H1 (cell line): ENCODE measurements at regions not wholly inside any gene's neighbourhood (a gene's known extent, or its start where the extent isn't known, plus 50 kb on each side); places are given as distances from the start of the nearest gene placed in this dataset.

ENCODE experiments used
- CTCF ChIA-PET: fragments of 300-600 bp; sonication (Branson Sonifier 250); formaldehyde crosslinking; loops from one replicate; lab custom pipeline; 2021; ENCODE audit not compliant: partially characterized antibody; lab: Charles Lee
- POLR2A ChIA-PET: fragments of 300-600 bp; sonication (Branson Sonifier 250); formaldehyde crosslinking; loops from one replicate; lab custom pipeline; 2021; ENCODE audit warnings: inconsistent platforms; ENCODE audit not compliant: partially characterized antibody; lab: Charles Lee
- DNase-seq, 2 experiments: peaks; one replicate each; pipeline versions ENCODE4 v3.0.0 to v3.0.0-alpha.2; 2010 to 2022; ENCODE audit warnings: low spot score in 2 of 2, low read depth in 1 of 2, mixed read lengths in 1 of 2
- FAIRE-seq: peaks from 2 replicates; lab custom pipeline; 2011; peaks lifted over from hg19 to GRCh38; lab: Jason Lieb, UNC
- H2AFZ ChIP-seq: 2 replicates; pipeline ENCODE4 v1.8.1; 2012; ENCODE audit warnings: low read length, inconsistent platforms
- H2AK5ac ChIP-seq: 2 replicates; pipeline ENCODE4 v1.6.1; 2013; ENCODE audit warnings: low read depth, low read length
- H2BK120ac ChIP-seq: replicated peaks from 2 replicates; pipeline ENCODE3; 2013; ENCODE audit warnings: low read depth, low read length, inconsistent platforms
- H2BK12ac ChIP-seq: 2 replicates; pipeline ENCODE4 v1.6.1; 2013; ENCODE audit warnings: low read depth, low read length
- H2BK15ac ChIP-seq: 2 replicates; pipeline ENCODE4 v1.6.1; 2013; ENCODE audit warnings: low read length
- H2BK20ac ChIP-seq: 2 replicates; pipeline ENCODE4 v1.6.1; 2013; ENCODE audit warnings: low read length
- H2BK5ac ChIP-seq: 2 replicates; pipeline ENCODE4 v1.6.1; 2013; ENCODE audit warnings: low read depth, low read length
- H3K14ac ChIP-seq: 2 replicates; pipeline ENCODE4 v1.6.1; 2013; ENCODE audit warnings: inconsistent platforms; ENCODE audit not compliant: insufficient read length
- H3K18ac ChIP-seq: 2 replicates; pipeline ENCODE4 v1.6.1; 2013; ENCODE audit warnings: low read length; ENCODE audit errors: extremely low read depth
- H3K23ac ChIP-seq: 2 replicates; pipeline ENCODE4 v1.6.1; 2013; ENCODE audit warnings: inconsistent platforms; ENCODE audit not compliant: insufficient read length
- H3K23me2 ChIP-seq: 2 replicates; pipeline ENCODE4 v1.6.1; 2013; ENCODE audit warnings: low read depth, low read length
- H3K27ac ChIP-seq: 2 replicates; pipeline ENCODE4 v1.6.1; 2011; ENCODE audit warnings: low read depth, low read length, inconsistent platforms
- H3K27me3 ChIP-seq, 4 experiments: replicated peaks in 1 of 4; 1 replicate in 1 of 4; 2 replicates in 3 of 4; pipeline versions ENCODE4 v1.6.1 to v1.8.1; 2011 to 2013; ENCODE audit warnings: low read length in 3 of 4, mild to moderate bottlenecking in 3 of 4, inconsistent platforms in 2 of 4, mixed read lengths in 2 of 4, moderate library complexity in 1 of 4; ENCODE audit not compliant: control insufficient read depth in 3 of 4, insufficient read depth in 3 of 4; ENCODE audit errors: extremely low read depth in 1 of 4
- H3K36me3 ChIP-seq, 4 experiments: 2 replicates each; pipeline versions ENCODE4 v1.6.1 to v1.8.1; 2011 to 2013; ENCODE audit warnings: mild to moderate bottlenecking in 4 of 4, low read length in 3 of 4, moderate library complexity in 2 of 4, control low read depth in 1 of 4, inconsistent platforms in 1 of 4; ENCODE audit not compliant: insufficient read depth in 4 of 4, control insufficient read depth in 2 of 4
- H3K4ac ChIP-seq: replicated peaks from 2 replicates; pipeline ENCODE3; 2013; ENCODE audit warnings: low read length, low read depth, mixed read lengths, inconsistent platforms; ENCODE audit not compliant: insufficient read length
- H3K4me1 ChIP-seq, 4 experiments: replicated peaks in 1 of 4; 1 replicate in 1 of 4; 2 replicates in 3 of 4; pipeline versions ENCODE4 v1.6.1 to v1.8.1; 2011 to 2013; ENCODE audit warnings: low read length in 3 of 4, inconsistent platforms in 2 of 4, mixed read lengths in 1 of 4; ENCODE audit not compliant: insufficient read depth in 4 of 4, control insufficient read depth in 3 of 4
- H3K4me2 ChIP-seq, 2 experiments: 2 replicates each; pipeline versions ENCODE4 v1.6.1 to v1.8.1; 2011 to 2013; ENCODE audit warnings: low read depth in 2 of 2, low read length in 2 of 2, control low read depth in 1 of 2, inconsistent platforms in 1 of 2, mild to moderate bottlenecking in 1 of 2; ENCODE audit not compliant: insufficient read depth in 1 of 2
- H3K4me3 ChIP-seq, 4 experiments: fragments of 200-600, 300-600 bp in 1 of 4; sonication (generic), shearing (Covaris generic), sonication (Bioruptor Twin) in 1 of 4; 2 replicates each; pipeline versions ENCODE4 v1.5.1 to v1.8.1; 2011 to 2016; ENCODE audit warnings: low read length in 4 of 4, low read depth in 3 of 4, control low read depth in 2 of 4, inconsistent platforms in 2 of 4, mild to moderate bottlenecking in 2 of 4, mixed read lengths in 1 of 4, moderate library complexity in 1 of 4; ENCODE audit not compliant: insufficient read depth in 2 of 4; ENCODE audit errors: extremely low read depth in 1 of 4
- H3K56ac ChIP-seq: replicated peaks from 2 replicates; pipeline ENCODE3; 2013; ENCODE audit warnings: low read depth, mild to moderate bottlenecking, mixed read lengths, low read length, inconsistent platforms; ENCODE audit not compliant: insufficient read length
- H3K79me1 ChIP-seq: 2 replicates; pipeline ENCODE4 v1.6.1; 2013; ENCODE audit warnings: low read depth, low read length, control low read depth
- H3K79me2 ChIP-seq, 2 experiments: 2 replicates each; pipeline versions ENCODE4 v1.6.1 to v1.8.1; 2012 to 2013; ENCODE audit warnings: low read length in 2 of 2, mild to moderate bottlenecking in 2 of 2, inconsistent platforms in 1 of 2; ENCODE audit not compliant: insufficient read depth in 2 of 2, control insufficient read depth in 1 of 2
- H3K9ac ChIP-seq, 4 experiments: replicated peaks in 1 of 4; 1 replicate in 1 of 4; 2 replicates in 3 of 4; pipeline versions ENCODE4 v1.6.1 to v1.8.1; 2011 to 2013; ENCODE audit warnings: low read depth in 3 of 4, low read length in 3 of 4, control low read depth in 2 of 4, mild to moderate bottlenecking in 2 of 4, moderate library complexity in 2 of 4, inconsistent platforms in 1 of 4; ENCODE audit errors: extremely low read depth in 1 of 4
- H3K9me3 ChIP-seq, 2 experiments: 2 replicates each; pipeline versions ENCODE4 v1.6.1 to v1.8.1; 2012 to 2013; ENCODE audit warnings: mild to moderate bottlenecking in 2 of 2, moderate library complexity in 2 of 2, control low read depth in 1 of 2, inconsistent platforms in 1 of 2, low read depth in 1 of 2, low read length in 1 of 2, mixed read lengths in 1 of 2; ENCODE audit not compliant: insufficient read depth in 2 of 2
- H4K20me1 ChIP-seq, 2 experiments: replicated peaks in 1 of 2; 2 replicates each; pipeline versions ENCODE3 to v1.8.1; 2011 to 2013; ENCODE audit warnings: inconsistent platforms in 2 of 2, low read length in 2 of 2, mild to moderate bottlenecking in 1 of 2; ENCODE audit not compliant: insufficient read depth in 2 of 2, control insufficient read depth in 1 of 2
- H4K5ac ChIP-seq: 2 replicates; pipeline ENCODE4 v1.6.1; 2013; ENCODE audit warnings: low read length, low read depth, mixed read lengths, inconsistent platforms; ENCODE audit not compliant: insufficient read length
- H4K8ac ChIP-seq: 2 replicates; pipeline ENCODE4 v1.8.0; 2013; ENCODE audit warnings: mild to moderate bottlenecking, moderate library complexity, low read length, inconsistent platforms; ENCODE audit not compliant: insufficient read depth; ENCODE audit errors: extremely low read depth
- H4K91ac ChIP-seq: replicated peaks from 2 replicates; pipeline ENCODE3; 2013; ENCODE audit warnings: low read length, mixed read lengths, inconsistent platforms; ENCODE audit not compliant: insufficient read length
- CBX5 ChIP-seq: fragments of 300-800, 300-1000 bp; sonication (generic); IDR thresholded peaks from 2 replicates; pipeline ENCODE4 v1.7.1; 2016; ENCODE audit warnings: antibody characterized with exemption, low read length, low read depth
- CREB1 ChIP-seq: IDR thresholded peaks from 2 replicates; pipeline ENCODE4 v1.6.1; 2012; ENCODE audit warnings: inconsistent platforms
- SIX5 ChIP-seq: IDR thresholded peaks from 2 replicates; pipeline ENCODE4 v1.6.1; 2011; ENCODE audit warnings: mild to moderate bottlenecking, low read depth, low read length
- SUZ12 ChIP-seq: fragments of 200-600 bp; sonication (generic); IDR thresholded peaks from 2 replicates; pipeline ENCODE4 v1.6.1; 2012; ENCODE audit warnings: mild to moderate bottlenecking, inconsistent platforms, low read length, moderate library complexity, mixed read lengths
- TAF7 ChIP-seq: optimal IDR thresholded peaks from 2 replicates; pipeline ENCODE3; 2011; ENCODE audit warnings: low read depth, mild to moderate bottlenecking, inconsistent platforms, low read length, moderate library complexity, borderline replicate concordance
- TF ChIP-seq, protein P1 (sequence below): IDR thresholded peaks from 2 replicates; pipeline ENCODE4 v1.6.1; 2012; ENCODE audit warnings: inconsistent platforms
- TF ChIP-seq, protein P2 (sequence below): IDR thresholded peaks from 2 replicates; pipeline ENCODE4 v1.6.1; 2012; ENCODE audit warnings: inconsistent platforms

DNA sequence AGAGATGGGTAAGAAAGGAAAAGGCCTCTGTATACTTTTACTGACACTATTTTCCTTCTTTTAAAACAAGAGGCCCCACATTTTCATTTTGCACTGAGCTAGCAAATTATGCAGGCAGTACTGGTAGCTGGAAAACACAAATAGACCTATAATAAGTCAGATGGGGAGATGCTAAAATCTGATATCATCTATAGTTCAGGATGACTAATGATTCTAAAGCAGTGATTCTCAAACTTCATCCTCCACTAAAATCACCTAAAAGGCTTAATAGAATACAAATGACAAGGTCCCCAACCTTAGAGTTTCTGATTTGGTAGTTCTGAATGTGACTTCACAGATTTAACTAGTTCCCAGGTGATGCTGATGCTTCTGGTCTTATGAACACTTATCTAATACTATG lies 247.3 kb upstream of the DIPK2B start:
- Histone ChIP-seq H3K18ac (no peak overlapping the region), H3K27me3 (no peaks in the 10 kb centered on the region), H3K4me1 (no peaks in the 10 kb centered on the region), H4K20me1 (no peaks in the 10 kb centered on the region), H4K5ac (no peak overlapping the region), H2BK5ac (no peak overlapping the region), H3K23me2 (no peaks in the 10 kb centered on the region), H2AFZ (no peak overlapping the region), H3K79me2 (no peaks in the 10 kb centered on the region), H3K9ac (no peak overlapping the region), H2BK12ac (no peak overlapping the region), H3K23ac (no peak overlapping the region), H3K4me3 (no peak overlapping the region), H3K14ac (no peak overlapping the region), H4K91ac (no peak overlapping the region), H3K4me2 (no peak overlapping the region), H3K56ac (no peak overlapping the region), H3K79me1 (no peaks in the 10 kb centered on the region), H4K8ac (no peak overlapping the region), H3K36me3 (no peaks in the 10 kb centered on the region), H2BK120ac (no peak overlapping the region), H2AK5ac (no peak overlapping the region), H2BK20ac (no peak overlapping the region), H3K9me3 (no peaks in the 10 kb centered on the region), H2BK15ac (no peak overlapping the region), H3K27ac (no peak overlapping the region), H3K4ac (no peak overlapping the region)
- FAIRE-seq (no peak), DNase-seq (no peak)
- CTCF ChIA-PET, result no interaction called here
- POLR2A ChIA-PET, result no interaction called here
- TF ChIP-seq CREB1 (no peak), TAF7 (no peak), SUZ12 (no peak), SIX5 (no peak), CBX5 (no peak)
- TF ChIP-seq, protein P1, sequence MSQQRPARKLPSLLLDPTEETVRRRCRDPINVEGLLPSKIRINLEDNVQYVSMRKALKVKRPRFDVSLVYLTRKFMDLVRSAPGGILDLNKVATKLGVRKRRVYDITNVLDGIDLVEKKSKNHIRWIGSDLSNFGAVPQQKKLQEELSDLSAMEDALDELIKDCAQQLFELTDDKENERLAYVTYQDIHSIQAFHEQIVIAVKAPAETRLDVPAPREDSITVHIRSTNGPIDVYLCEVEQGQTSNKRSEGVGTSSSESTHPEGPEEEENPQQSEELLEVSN, result no peak
- TF ChIP-seq, protein P2, sequence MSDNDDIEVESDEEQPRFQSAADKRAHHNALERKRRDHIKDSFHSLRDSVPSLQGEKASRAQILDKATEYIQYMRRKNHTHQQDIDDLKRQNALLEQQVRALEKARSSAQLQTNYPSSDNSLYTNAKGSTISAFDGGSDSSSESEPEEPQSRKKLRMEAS, result no peak
